ENCODE measurements at regions not wholly inside any gene's neighbourhood (a gene's known extent, or its start where the extent isn't known, plus 50 kb on each side); places are given as distances from the start of the nearest gene placed in this dataset.

GRCh38 chr1:30509670-30510069 is 213.7 kb downstream of the MATN1 start:
- H3K4me3 ChIP-seq (ENCODE audit: low read depth, low read length) = no peak overlapping the region
- DNase-seq (ENCODE audit: low read depth) = no peak
- TF ChIP-seq CTCF (IDR thresholded peaks at IDR 0.05; ENCODE audit: low read depth, low read length, missing control alignments) = no peak

GRCh38 chr1:30508611-30509010 is 214.8 kb downstream of the MATN1 start:
- no peak for TF ChIP-seq CTCF (IDR thresholded peaks at IDR 0.05; ENCODE audit: low read depth, low read length, missing control alignments)
- H3K4me3 ChIP-seq (ENCODE audit: low read depth, low read length) = no peak overlapping the region
- no peak for DNase-seq (ENCODE audit: low read depth)

- DNase-seq (ENCODE audit: low read depth) = no peak
- TF ChIP-seq CTCF (IDR thresholded peaks at IDR 0.05; ENCODE audit: low read depth, low read length, missing control alignments) = no peak
These were observed 215.3 kb downstream of the MATN1 start for GRCh38 chr1:30508175-30508448.

GRCh38 chr1:30507401-30508174 is 215.8 kb downstream of the MATN1 start:
- H3K4me3 ChIP-seq (ENCODE audit: low read depth, low read length) = no peak overlapping the region
- no peak for TF ChIP-seq CTCF (IDR thresholded peaks at IDR 0.05; ENCODE audit: low read depth, low read length, missing control alignments)
- DNase-seq (ENCODE audit: low read depth) = no peak

More at GRCh38 chr1:30508175-30508448, 215.3 kb downstream of the MATN1 start:
- H3K4me3 ChIP-seq (ENCODE audit: low read depth, low read length) = no peak overlapping the region

GRCh38 chr1:30507016-30507312 is 216.4 kb downstream of the MATN1 start:
- no peak overlapping the region for H3K4me3 ChIP-seq (ENCODE audit: low read depth, low read length)
- TF ChIP-seq CTCF (IDR thresholded peaks at IDR 0.05; ENCODE audit: low read depth, low read length, missing control alignments) = no peak
- DNase-seq (ENCODE audit: low read depth) = no peak

GRCh38 chr1:30506291-30507015 is 216.9 kb downstream of the MATN1 start:
- H3K4me3 ChIP-seq (ENCODE audit: low read depth, low read length) = no peak overlapping the region
- no peak for TF ChIP-seq CTCF (IDR thresholded peaks at IDR 0.05; ENCODE audit: low read depth, low read length, missing control alignments)
- DNase-seq (ENCODE audit: low read depth) = no peak

GRCh38 chr1:30505853-30506252 is 217.5 kb downstream of the MATN1 start:
- no peak for DNase-seq (ENCODE audit: low read depth)
- no peak overlapping the region for H3K4me3 ChIP-seq (ENCODE audit: low read depth, low read length)
- TF ChIP-seq CTCF (IDR thresholded peaks at IDR 0.05; ENCODE audit: low read depth, low read length, missing control alignments) = no peak
